ENCODE measurements at regions not wholly inside any gene's neighbourhood (a gene's known extent, or its start where the extent isn't known, plus 50 kb on each side); places are given as distances from the start of the nearest gene placed in this dataset.

DNA sequence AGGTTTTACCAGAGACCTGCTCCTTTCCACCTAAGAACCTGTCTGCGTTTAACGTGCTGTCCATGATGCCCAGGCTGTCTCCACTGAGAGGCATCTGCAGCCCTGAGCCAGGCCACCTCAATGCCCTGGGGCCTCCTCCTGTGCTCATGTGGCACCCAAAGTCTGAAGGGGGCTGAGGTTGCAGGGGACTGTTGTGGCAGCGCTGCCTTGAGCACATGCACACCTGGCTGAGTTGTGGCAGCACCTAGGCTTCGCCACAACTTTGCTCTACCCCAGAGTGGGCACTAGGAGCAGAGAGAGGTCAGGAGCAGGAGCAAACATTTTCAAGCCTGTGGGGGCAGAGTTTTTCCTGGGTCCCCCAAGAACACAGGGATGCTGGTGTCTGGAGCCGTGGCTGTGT lies 1527.1 kb downstream of the PLA2G4A start:
- Histone ChIP-seq H3K4me1 (ENCODE audit: control insufficient read depth in 2 of 3, insufficient read depth in 2 of 3, low read depth in 1 of 3, low read length in 3 of 3) (no peaks in the 10 kb centered on the region), H3K27me3 (ENCODE audit: control insufficient read depth, insufficient read depth, low read length) (no peaks in the 10 kb centered on the region), H3K36me3 (ENCODE audit: control insufficient read depth in 2 of 3, insufficient read depth in 3 of 3, low read length in 3 of 3) (no peaks in the 10 kb centered on the region), H3K9me3 (ENCODE audit: control insufficient read depth in 2 of 3, insufficient read depth in 1 of 3, low read length in 3 of 3) (peaks cover 0 to 5% (median 0%) of the 10 kb centered on the region in 3 donors), H3K4me3 (ENCODE audit: low read length in 3 of 3) (no peak overlapping the region), H3K27ac (ENCODE audit: low read depth in 2 of 2, low read length in 2 of 2) (no peak overlapping the region), H3K9ac (ENCODE audit: low read length in 3 of 3) (no peak overlapping the region)
- no peak for FAIRE-seq
- TF ChIP-seq, protein P1, sequence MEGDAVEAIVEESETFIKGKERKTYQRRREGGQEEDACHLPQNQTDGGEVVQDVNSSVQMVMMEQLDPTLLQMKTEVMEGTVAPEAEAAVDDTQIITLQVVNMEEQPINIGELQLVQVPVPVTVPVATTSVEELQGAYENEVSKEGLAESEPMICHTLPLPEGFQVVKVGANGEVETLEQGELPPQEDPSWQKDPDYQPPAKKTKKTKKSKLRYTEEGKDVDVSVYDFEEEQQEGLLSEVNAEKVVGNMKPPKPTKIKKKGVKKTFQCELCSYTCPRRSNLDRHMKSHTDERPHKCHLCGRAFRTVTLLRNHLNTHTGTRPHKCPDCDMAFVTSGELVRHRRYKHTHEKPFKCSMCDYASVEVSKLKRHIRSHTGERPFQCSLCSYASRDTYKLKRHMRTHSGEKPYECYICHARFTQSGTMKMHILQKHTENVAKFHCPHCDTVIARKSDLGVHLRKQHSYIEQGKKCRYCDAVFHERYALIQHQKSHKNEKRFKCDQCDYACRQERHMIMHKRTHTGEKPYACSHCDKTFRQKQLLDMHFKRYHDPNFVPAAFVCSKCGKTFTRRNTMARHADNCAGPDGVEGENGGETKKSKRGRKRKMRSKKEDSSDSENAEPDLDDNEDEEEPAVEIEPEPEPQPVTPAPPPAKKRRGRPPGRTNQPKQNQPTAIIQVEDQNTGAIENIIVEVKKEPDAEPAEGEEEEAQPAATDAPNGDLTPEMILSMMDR (IDR thresholded peaks at IDR 0.05; ENCODE audit: borderline replicate concordance, extremely low read depth, insufficient read depth) = no peak
- intact Hi-C loops (cut with DNase I) = no loop called here
- DNase-seq = peak in 1 of 5 donors; percentile 48

DNA sequence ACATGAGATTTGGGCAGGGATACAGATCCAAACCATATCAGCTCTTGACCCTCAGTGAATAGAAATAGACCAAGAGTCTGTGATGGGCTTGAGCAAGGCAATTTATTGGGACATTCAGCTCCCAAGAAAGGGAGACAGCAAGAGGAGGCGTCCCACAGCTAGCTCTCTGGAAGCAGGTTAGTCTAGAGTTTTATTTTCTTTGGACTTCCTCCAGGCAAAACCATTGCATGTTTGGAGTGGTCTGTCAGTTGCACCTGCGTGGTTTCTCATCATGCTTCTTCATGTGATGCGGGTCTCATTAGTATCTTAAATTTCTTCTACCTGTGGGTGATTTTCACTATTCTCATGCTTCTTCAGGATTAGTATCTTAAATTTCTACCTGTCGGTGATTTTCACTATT lies 1530.6 kb downstream of the PLA2G4A start:
- H3K9me3 ChIP-seq (ENCODE audit: control insufficient read depth in 2 of 3, insufficient read depth in 1 of 3, low read length in 3 of 3) = peaks cover 0 to 5% (median 0%) of the 10 kb centered on the region in 3 donors

DNA sequence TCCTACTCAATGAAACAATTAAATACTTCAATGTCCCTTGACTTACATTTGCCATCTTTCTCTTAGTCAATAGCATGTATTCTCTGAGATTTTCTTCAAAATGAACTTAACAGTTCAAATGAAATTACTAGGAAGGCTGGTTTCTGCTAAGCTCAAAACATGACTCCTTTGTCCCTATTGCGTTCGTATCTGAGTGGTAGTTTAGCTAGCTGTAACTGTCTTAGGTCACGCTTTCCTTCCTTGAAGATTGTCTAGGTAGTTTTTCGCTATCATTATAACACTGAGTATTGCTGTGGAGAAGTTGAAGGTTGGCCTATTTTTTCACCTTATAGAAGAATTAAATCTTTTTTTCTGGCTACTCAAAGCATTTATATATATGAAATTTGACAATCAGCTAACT lies 1535.2 kb downstream of the PLA2G4A start:
- H3K9ac ChIP-seq (ENCODE audit: low read length in 3 of 3) = no peak overlapping the region
- FAIRE-seq (no peak), DNase-seq (no peak)
- H3K36me3 ChIP-seq (ENCODE audit: control insufficient read depth in 2 of 3, insufficient read depth in 3 of 3, low read length in 3 of 3) = no peaks in the 10 kb centered on the region
- TF ChIP-seq, protein P1 (IDR thresholded peaks at IDR 0.05; ENCODE audit: borderline replicate concordance, extremely low read depth, insufficient read depth) = no peak
- H3K4me1 ChIP-seq (ENCODE audit: control insufficient read depth in 2 of 3, insufficient read depth in 2 of 3, low read depth in 1 of 3, low read length in 3 of 3) = no peaks in the 10 kb centered on the region
- H3K9me3 ChIP-seq (ENCODE audit: control insufficient read depth in 2 of 3, insufficient read depth in 1 of 3, low read length in 3 of 3) = no peaks in the 10 kb centered on the region
- intact Hi-C loops (cut with DNase I) = no loop called here
- H3K27me3 ChIP-seq (ENCODE audit: control insufficient read depth, insufficient read depth, low read length) = no peaks in the 10 kb centered on the region
- no peak overlapping the region for H3K27ac ChIP-seq (ENCODE audit: low read depth in 2 of 2, low read length in 2 of 2)
- no peak overlapping the region for H3K4me3 ChIP-seq (ENCODE audit: low read length in 3 of 3)

More for the DNA sequence above, 1530.6 kb downstream of the PLA2G4A start:
- no peaks in the 10 kb centered on the region for H3K36me3 ChIP-seq (ENCODE audit: control insufficient read depth in 2 of 3, insufficient read depth in 3 of 3, low read length in 3 of 3)
- H3K4me1 ChIP-seq (ENCODE audit: control insufficient read depth in 2 of 3, insufficient read depth in 2 of 3, low read depth in 1 of 3, low read length in 3 of 3) = no peaks in the 10 kb centered on the region
- H3K9ac ChIP-seq (ENCODE audit: low read length in 3 of 3) = no peak overlapping the region
- FAIRE-seq (no peak), DNase-seq (no peak)
- intact Hi-C loops (cut with DNase I) = no loop called here
- H3K27ac ChIP-seq (ENCODE audit: low read depth in 2 of 2, low read length in 2 of 2) = no peak overlapping the region
- H3K4me3 ChIP-seq (ENCODE audit: low read length in 3 of 3) = no peak overlapping the region
- TF ChIP-seq, protein P1 (IDR thresholded peaks at IDR 0.05; ENCODE audit: borderline replicate concordance, extremely low read depth, insufficient read depth) = no peak
- no peaks in the 10 kb centered on the region for H3K27me3 ChIP-seq (ENCODE audit: control insufficient read depth, insufficient read depth, low read length)

DNA sequence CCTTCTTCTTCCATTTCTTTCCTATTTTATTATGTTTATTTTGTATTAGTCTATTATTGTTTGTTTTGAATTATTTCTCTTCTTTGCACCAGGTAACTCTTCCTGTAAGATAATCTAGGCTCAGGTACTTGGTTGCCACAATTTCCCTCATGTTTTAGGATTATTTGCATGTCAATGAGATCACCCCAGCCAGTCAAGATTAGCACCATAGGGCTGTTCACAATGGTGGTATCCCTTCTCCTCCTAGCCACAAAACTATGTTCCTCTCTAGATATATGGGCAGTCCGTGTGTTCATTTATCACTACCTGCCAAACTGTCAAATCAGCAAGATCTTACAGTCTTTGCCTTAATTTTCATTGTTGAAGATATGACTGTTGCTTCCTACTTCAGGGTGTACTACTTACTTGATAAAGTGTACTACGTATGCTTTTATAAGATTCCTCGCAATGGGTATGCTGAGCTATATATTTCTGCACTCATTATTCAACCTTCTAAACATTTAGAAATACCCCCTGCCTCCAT lies 1536.2 kb downstream of the PLA2G4A start:
- no peak for FAIRE-seq
- TF ChIP-seq, protein P1 (IDR thresholded peaks at IDR 0.05; ENCODE audit: borderline replicate concordance, extremely low read depth, insufficient read depth) = no peak

More for the DNA sequence above, 1536.2 kb downstream of the PLA2G4A start:
- H3K4me3 ChIP-seq (ENCODE audit: low read length in 3 of 3) = no peak overlapping the region
- no peaks in the 10 kb centered on the region for H3K27me3 ChIP-seq (ENCODE audit: control insufficient read depth, insufficient read depth, low read length)
- H3K4me1 ChIP-seq (ENCODE audit: control insufficient read depth in 2 of 3, insufficient read depth in 2 of 3, low read depth in 1 of 3, low read length in 3 of 3) = no peaks in the 10 kb centered on the region
- no peak overlapping the region for H3K9ac ChIP-seq (ENCODE audit: low read length in 3 of 3)
- H3K9me3 ChIP-seq (ENCODE audit: control insufficient read depth in 2 of 3, insufficient read depth in 1 of 3, low read length in 3 of 3) = no peaks in the 10 kb centered on the region
- no peak overlapping the region for H3K27ac ChIP-seq (ENCODE audit: low read depth in 2 of 2, low read length in 2 of 2)
- no peaks in the 10 kb centered on the region for H3K36me3 ChIP-seq (ENCODE audit: control insufficient read depth in 2 of 3, insufficient read depth in 3 of 3, low read length in 3 of 3)
- no peak for DNase-seq
- intact Hi-C loops (cut with DNase I) = no loop called here
